HG02852 (cell line): ENCODE measurements at regions not wholly inside any gene's neighbourhood (a gene's known extent, or its start where the extent isn't known, plus 50 kb on each side); places are given as distances from the start of the nearest gene placed in this dataset.

Source experiments
- ATAC-seq: cut with Tn5 transposase; IDR thresholded peaks from one replicate; pipeline ENCODE4 v1.9.1; 2021; ENCODE audit warnings: mild to moderate bottlenecking, moderate library complexity; ENCODE audit not compliant: unreplicated experiment

GRCh38 chr18:2394684-2395083 is 176.6 kb downstream of the METTL4 start:
- no peak for ATAC-seq

DNA sequence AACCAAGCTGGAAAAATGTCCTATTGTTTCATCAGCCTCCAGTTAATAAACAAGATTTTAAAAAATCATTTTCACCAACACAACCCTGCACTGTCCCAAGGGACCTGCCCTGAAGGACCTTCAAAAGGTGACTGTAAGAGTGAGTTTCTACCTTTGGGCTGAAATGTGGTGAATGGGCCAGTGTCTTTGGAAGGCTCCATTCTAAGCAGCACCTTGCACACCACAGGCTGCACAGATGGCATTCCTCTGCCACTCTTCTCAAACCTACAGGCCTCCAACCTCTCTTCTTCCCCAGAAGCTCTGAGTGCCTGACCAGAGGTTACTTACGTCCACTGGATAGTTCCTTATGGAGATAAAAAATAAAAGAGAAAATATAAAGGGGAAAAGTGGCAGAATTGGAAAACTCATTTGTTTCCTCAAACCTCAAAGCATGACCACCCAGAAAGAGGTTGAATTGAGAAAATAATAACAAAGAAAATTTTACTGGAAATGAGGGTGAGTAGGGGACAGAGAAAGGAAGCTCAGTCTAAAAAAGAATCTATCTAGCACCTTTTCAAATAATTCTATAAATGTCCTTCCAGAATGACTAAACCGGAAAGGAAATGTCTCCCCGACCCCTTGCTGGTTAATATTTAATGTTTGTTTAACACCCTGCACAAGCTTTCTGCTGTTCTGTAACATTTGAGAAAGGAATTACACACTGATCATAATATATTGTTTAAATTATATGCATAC is 175.7 kb downstream of the METTL4 start:
- ATAC-seq, result peak; percentile 64

- peak; percentile 15 for ATAC-seq
Measured at GRCh38 chr18:2396162-2396505, 175.2 kb downstream of the METTL4 start.

GRCh38 chr18:2400701-2401196 is 170.6 kb downstream of the METTL4 start:
- ATAC-seq, result no peak

- ATAC-seq, result no peak
Measured at GRCh38 chr18:2402084-2402483, 169.2 kb downstream of the METTL4 start.

GRCh38 chr18:2406544-2406943 is 164.8 kb downstream of the METTL4 start:
- ATAC-seq, result no peak

- no peak for ATAC-seq
Measured at GRCh38 chr18:2407961-2408360, 163.3 kb downstream of the METTL4 start.

DNA sequence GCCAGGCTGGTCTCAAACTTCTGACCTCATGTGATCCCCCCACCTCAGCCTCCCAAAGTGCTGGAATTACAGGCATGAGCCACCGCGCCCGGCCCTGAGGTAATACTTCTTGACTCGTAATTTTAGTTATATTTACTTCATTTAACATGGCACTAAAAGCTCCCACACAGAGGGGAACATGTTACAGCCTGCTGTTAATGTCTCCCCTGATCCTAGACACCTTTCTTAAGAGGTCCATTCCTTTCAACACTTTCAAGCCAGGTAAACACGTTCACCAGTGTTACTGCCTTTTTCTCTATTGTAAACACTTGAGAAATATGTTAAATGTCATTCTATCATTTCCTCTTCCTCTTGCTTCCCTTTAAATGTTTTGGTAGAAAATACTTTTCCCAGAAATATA is 161.4 kb downstream of the METTL4 start:
- no peak for ATAC-seq

DNA sequence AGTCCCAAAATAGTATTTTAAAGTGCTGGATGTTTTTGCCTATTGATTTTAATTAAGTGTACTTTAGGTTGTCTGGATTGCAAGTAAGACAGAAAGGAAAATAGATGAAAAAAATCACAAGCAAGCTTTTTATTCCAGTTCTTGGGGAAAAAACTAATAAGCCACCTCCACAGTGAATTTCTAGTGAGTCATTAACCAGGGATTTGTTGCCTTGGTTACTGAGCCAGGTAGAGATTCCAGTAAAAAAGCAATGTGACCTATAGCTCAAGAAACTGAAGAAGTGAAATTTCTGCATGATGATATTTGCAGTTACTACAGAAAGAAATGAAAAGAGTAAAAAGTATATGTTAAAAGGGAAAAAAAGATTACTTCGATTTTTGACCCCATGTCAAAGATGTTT is 160.6 kb downstream of the METTL4 start:
- ATAC-seq, result no peak

DNA sequence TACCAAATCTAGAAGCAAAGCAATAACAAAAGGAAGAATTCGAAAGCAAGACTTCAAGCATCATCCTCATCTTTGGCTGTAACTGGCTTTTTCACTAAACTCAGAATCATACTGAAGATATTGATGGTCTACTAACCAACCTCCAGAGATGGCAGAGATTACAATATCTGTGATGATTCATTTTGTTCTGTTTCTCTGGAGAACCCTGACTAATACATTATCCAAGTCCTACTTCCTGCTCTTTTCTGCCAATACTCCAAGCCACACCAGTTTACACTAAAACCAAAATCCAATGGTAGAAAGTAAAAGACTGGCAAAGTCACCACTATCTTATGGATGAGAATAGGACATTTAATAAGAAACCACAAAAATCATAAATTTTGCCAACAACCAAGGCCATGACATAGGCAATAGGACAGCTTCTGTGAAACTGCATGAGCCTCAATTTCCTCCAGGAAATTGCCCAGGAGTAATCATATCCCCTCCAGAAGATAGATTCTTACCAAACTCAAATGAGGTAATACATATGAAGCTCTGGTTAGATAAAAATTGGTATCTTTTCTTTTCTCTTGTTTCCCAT is 159.8 kb downstream of the METTL4 start:
- ATAC-seq, result no peak

DNA sequence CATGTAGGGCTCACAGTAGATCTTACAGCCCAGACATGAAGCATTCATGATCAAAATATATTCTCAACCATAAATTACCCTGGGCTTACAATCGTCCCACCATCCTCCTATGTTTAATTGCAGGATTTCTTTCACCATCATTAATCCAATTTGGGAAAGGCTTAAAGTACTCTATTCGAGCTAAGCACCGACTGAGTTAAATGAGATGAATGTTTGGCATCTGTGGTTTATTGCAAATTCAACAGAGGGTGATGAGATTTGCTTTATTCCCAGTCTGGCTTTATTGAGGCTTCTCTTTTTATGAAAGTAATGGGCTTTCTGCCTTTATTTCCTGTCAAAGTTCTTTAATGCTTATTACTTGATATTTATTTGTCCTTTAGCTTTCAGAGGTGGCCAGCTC is 159.0 kb downstream of the METTL4 start:
- ATAC-seq, result no peak

- ATAC-seq, result no peak
Measured at GRCh38 chr18:2412996-2413751, 158.1 kb downstream of the METTL4 start.

GRCh38 chr18:2414235-2414634 is 157.1 kb downstream of the METTL4 start:
- no peak for ATAC-seq

GRCh38 chr18:2415656-2416055 is 155.6 kb downstream of the METTL4 start:
- no peak for ATAC-seq

- ATAC-seq, result no peak
Measured at GRCh38 chr18:2417861-2418610, 153.3 kb downstream of the METTL4 start.

DNA sequence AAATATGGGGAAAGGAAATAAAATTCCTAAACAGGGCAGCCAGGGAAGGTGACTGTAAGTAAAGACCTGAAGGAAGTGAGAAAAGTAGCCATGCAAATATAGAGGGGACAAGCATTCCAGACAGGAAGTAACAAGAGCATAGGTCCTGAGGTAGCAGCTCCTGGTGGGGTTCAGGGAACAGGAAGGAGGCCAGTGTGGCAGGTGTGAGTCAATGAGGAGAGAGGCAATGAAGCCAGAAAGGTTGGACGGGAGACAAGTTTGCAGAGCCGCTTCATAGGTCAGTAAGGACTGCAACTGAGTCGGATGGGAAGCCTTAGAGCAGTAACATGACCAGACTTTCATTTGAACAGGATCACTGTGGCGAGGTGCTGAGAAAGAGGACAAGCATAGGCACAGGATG is 150.9 kb downstream of the METTL4 start:
- no peak for ATAC-seq

DNA sequence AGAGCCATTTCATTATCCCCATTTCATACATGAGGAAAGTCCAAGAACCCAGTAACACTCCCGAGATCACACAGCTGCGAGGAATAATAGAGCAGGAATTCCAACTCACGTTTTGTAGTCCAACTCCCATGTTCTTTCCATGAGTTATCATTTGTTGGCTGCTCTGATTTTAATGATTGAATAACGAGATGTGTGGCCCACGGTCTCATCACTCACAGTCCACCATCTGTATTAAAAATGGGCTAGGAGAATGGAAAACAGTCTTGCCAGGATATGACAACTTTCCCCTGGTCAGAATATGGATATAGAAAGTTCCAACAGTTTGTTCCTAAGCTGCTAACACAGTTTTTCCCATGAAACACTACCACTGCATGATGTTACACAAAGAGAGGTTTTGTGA is 147.5 kb downstream of the METTL4 start:
- no peak for ATAC-seq

GRCh38 chr18:2424420-2424819 is 146.9 kb downstream of the METTL4 start:
- no peak for ATAC-seq

GRCh38 chr18:2425426-2426317 is 145.6 kb downstream of the METTL4 start:
- ATAC-seq, result no peak

DNA sequence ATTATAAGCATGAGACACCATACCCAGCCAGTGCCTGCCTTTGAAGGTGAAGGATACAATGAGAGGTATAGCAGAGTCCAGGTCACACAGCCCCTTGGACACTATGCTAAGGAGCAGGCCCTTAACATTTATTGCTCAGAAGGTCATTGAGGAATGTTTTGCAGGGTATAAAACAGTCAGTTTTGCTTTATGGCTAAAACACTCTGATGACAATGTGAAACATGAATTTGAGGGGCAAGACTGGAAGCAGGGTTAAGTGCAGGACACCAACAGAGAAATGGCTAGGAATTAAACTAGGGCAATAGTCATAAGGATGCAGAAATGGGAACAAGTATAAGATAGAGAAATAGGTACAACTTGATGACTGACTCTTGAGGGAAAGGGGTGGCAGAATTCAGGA is 141.1 kb downstream of the METTL4 start:
- no peak for ATAC-seq
